C4-2B (cell line): ENCODE measurements at regions not wholly inside any gene's neighbourhood (a gene's known extent, or its start where the extent isn't known, plus 50 kb on each side); places are given as distances from the start of the nearest gene placed in this dataset.

Experiments used
- H3K27ac ChIP-seq: fragments of 450-650 bp; 2 replicates; pipeline ENCODE4 v1.5.1; 2017
- CTCF ChIP-seq: fragments of 450-650 bp; conservative IDR thresholded peaks from 2 replicates; pipeline ENCODE4 v1.5.1; 2017; ENCODE audit warnings: mild to moderate bottlenecking
- ZFX ChIP-seq: fragments of 450-650 bp; IDR thresholded peaks from 2 replicates; pipeline ENCODE4 v1.6.1; 2017

- TF ChIP-seq CTCF (no peak), ZFX (no peak)
These were observed 106.3 kb upstream of the SULT1C3 start for GRCh38 chr2:108133457-108133856.

GRCh38 chr2:108139521-108139920 lies 100.2 kb upstream of the SULT1C3 start:
- no peak overlapping the region for H3K27ac ChIP-seq
- no peak for TF ChIP-seq ZFX
- no peak for TF ChIP-seq CTCF

More at GRCh38 chr2:108133457-108133856, 106.3 kb upstream of the SULT1C3 start:
- H3K27ac ChIP-seq = no peak overlapping the region

GRCh38 chr2:108145557-108146326 lies 94.0 kb upstream of the SULT1C3 start:
- H3K27ac ChIP-seq = no peak overlapping the region
- TF ChIP-seq ZFX (no peak), CTCF (no peak)

GRCh38 chr2:108148555-108148954 lies 91.2 kb upstream of the SULT1C3 start:
- no peak overlapping the region for H3K27ac ChIP-seq
- TF ChIP-seq CTCF (no peak), ZFX (no peak)

GRCh38 chr2:108154366-108155061 lies 85.3 kb upstream of the SULT1C3 start:
- TF ChIP-seq ZFX (no peak), CTCF (no peak)
- no peak overlapping the region for H3K27ac ChIP-seq

- no peak overlapping the region for H3K27ac ChIP-seq
- no peak for TF ChIP-seq CTCF
- no peak for TF ChIP-seq ZFX
These were observed 78.5 kb upstream of the SULT1C3 start for GRCh38 chr2:108161298-108161697.

- no peak overlapping the region for H3K27ac ChIP-seq
- TF ChIP-seq CTCF = no peak
- no peak for TF ChIP-seq ZFX
These were observed 75.5 kb upstream of the SULT1C3 start for GRCh38 chr2:108164318-108164717.
